SK-N-SH treated with all-trans-retinoic acid at 6 μM for 48 hours (cell line): ENCODE measurements at regions not wholly inside any gene's neighbourhood (a gene's known extent, or its start where the extent isn't known, plus 50 kb on each side); places are given as distances from the start of the nearest gene placed in this dataset.

Experiments used
- ATAC-seq: fragments of 200-7000 bp; cut with Tn5 transposase; 3 replicates; pipeline ENCODE4 v1.9.1; 2020; ENCODE audit warnings: mild to moderate bottlenecking, moderate library complexity
- ARNTL ChIP-seq: fragments of 450-650 bp; formaldehyde crosslinking; IDR thresholded peaks from 2 replicates; pipeline ENCODE4 v1.5.0; 2020; ENCODE audit warnings: low read depth, mild to moderate bottlenecking, moderate library complexity, borderline replicate concordance
- BACH2 ChIP-seq: fragments of 250-450 bp; sonication (Bioruptor Pico); IDR thresholded peaks from 2 replicates; pipeline ENCODE4 v1.9.0; 2021; ENCODE audit warnings: mild to moderate bottlenecking, borderline replicate concordance
- CREB5 ChIP-seq: fragments of 250-450 bp; sonication (Bioruptor Pico); IDR thresholded peaks from 2 replicates; pipeline ENCODE4 v1.5.1; 2020; ENCODE audit warnings: low read depth, mild to moderate bottlenecking, moderate library complexity
- CSDC2 ChIP-seq: fragments of 250-450 bp; sonication (Bioruptor Pico); IDR thresholded peaks from 2 replicates; pipeline ENCODE4 v1.5.0; 2020; ENCODE audit warnings: mild to moderate bottlenecking, moderate library complexity
- CSRNP3 ChIP-seq: fragments of 250-450 bp; sonication (Bioruptor Pico); IDR thresholded peaks from 2 replicates; pipeline ENCODE4 v1.5.1; 2021; ENCODE audit warnings: mild to moderate bottlenecking, moderate library complexity
- ESRRG ChIP-seq: fragments of 250-450 bp; sonication (Bioruptor Pico); IDR thresholded peaks from 2 replicates; pipeline ENCODE4 v1.6.1; 2021; ENCODE audit warnings: mild to moderate bottlenecking
- GLIS3 ChIP-seq: fragments of 250-450 bp; sonication (Bioruptor Pico); IDR thresholded peaks from 2 replicates; pipeline ENCODE4 v1.5.0; 2020; ENCODE audit warnings: mild to moderate bottlenecking, moderate library complexity
- ISL1 ChIP-seq: fragments of 250-450 bp; sonication (Bioruptor Pico); IDR thresholded peaks from 2 replicates; pipeline ENCODE4 v2.1.2; 2022; ENCODE audit warnings: mild to moderate bottlenecking, moderate library complexity
- OSR1 ChIP-seq: fragments of 250-450 bp; sonication (Bioruptor Pico); IDR thresholded peaks from 2 replicates; pipeline ENCODE4 v1.8.0; 2022; ENCODE audit warnings: moderate library complexity, mild to moderate bottlenecking, inconsistent platforms
- PATZ1 ChIP-seq: fragments of 250-450 bp; sonication (Bioruptor Pico); IDR thresholded peaks from 2 replicates; pipeline ENCODE4 v1.8.0; 2020; ENCODE audit warnings: mild to moderate bottlenecking, moderate library complexity, borderline replicate concordance
- POU6F1 ChIP-seq: fragments of 250-450 bp; sonication (Bioruptor Pico); IDR thresholded peaks from 2 replicates; pipeline ENCODE4 v1.8.0; 2021; ENCODE audit warnings: low read depth, mild to moderate bottlenecking, moderate library complexity, borderline replicate concordance
- RARB ChIP-seq: fragments of 250-450 bp; sonication (Bioruptor Pico); IDR thresholded peaks from 2 replicates; pipeline ENCODE4 v1.8.0; 2021; ENCODE audit warnings: mild to moderate bottlenecking, moderate library complexity
- TCF4 ChIP-seq: fragments of 250-450 bp; sonication (Bioruptor Pico); IDR thresholded peaks from 2 replicates; pipeline ENCODE4 v1.8.0; 2021; ENCODE audit warnings: mild to moderate bottlenecking, moderate library complexity, borderline replicate concordance
- TOX ChIP-seq: fragments of 250-450 bp; sonication (Bioruptor Pico); IDR thresholded peaks from 2 replicates; pipeline ENCODE4 v1.8.0; 2021; ENCODE audit warnings: mild to moderate bottlenecking, moderate library complexity, borderline replicate concordance
- TSHZ2 ChIP-seq: fragments of 250-450 bp; sonication (Bioruptor Pico); IDR thresholded peaks from 2 replicates; pipeline ENCODE4 v1.5.0; 2020; ENCODE audit warnings: mild to moderate bottlenecking, moderate library complexity
- ZC3H10 ChIP-seq: fragments of 250-450 bp; sonication (Bioruptor Pico); IDR thresholded peaks from 2 replicates; pipeline ENCODE4 v1.5.1; 2021; ENCODE audit warnings: mild to moderate bottlenecking, moderate library complexity
- ZFP30 ChIP-seq: fragments of 450-650 bp; formaldehyde crosslinking; IDR thresholded peaks from 2 replicates; pipeline ENCODE4 v1.5.0; 2022; ENCODE audit warnings: mild to moderate bottlenecking, moderate library complexity
- ZNF565 ChIP-seq: fragments of 450-650 bp; formaldehyde crosslinking; conservative IDR thresholded peaks from 2 replicates; pipeline ENCODE4 v1.5.0; 2020; ENCODE audit warnings: low read depth, mild to moderate bottlenecking, moderate library complexity
- ZNF70 ChIP-seq: fragments of 450-650 bp; formaldehyde crosslinking; IDR thresholded peaks from 2 replicates; pipeline ENCODE4 v1.5.0; 2020; ENCODE audit warnings: mild to moderate bottlenecking, moderate library complexity
- ZNF8 ChIP-seq: fragments of 450-650 bp; formaldehyde crosslinking; IDR thresholded peaks from 2 replicates; pipeline ENCODE4 v1.5.0; 2020; ENCODE audit warnings: mild to moderate bottlenecking, moderate library complexity

- ATAC-seq, result no peak
- TF ChIP-seq ZNF70 (CRISPR knock-in tag) (no peak), POU6F1 (CRISPR knock-in tag) (no peak), ZNF8 (no peak), ARNTL (CRISPR knock-in tag) (no peak), BACH2 (CRISPR knock-in tag) (no peak)
- TF ChIP-seq, all 23 proteins: peak for 0
Observed at GRCh38 chr14:54208751-54209150, 188.1 kb upstream of the CDKN3 start.

- TF ChIP-seq OSR1 (CRISPR knock-in tag), result no peak
- no peak for TF ChIP-seq TCF4 (CRISPR knock-in tag)
- TF ChIP-seq BACH2 (CRISPR knock-in tag), result no peak
- no peak for TF ChIP-seq TOX (CRISPR knock-in tag)
- TF ChIP-seq POU6F1 (CRISPR knock-in tag), result no peak
- no peak for TF ChIP-seq ARNTL (CRISPR knock-in tag)
- no peak for TF ChIP-seq TSHZ2 (CRISPR knock-in tag)
- no peak for TF ChIP-seq ZNF8
- no peak for TF ChIP-seq ZFP30
- TF ChIP-seq ZC3H10 (CRISPR knock-in tag), result no peak
- no peak for TF ChIP-seq CSDC2 (CRISPR knock-in tag)
- TF ChIP-seq ZNF565, result no peak
- no peak for TF ChIP-seq CREB5 (CRISPR knock-in tag)
- TF ChIP-seq PATZ1, result no peak
- TF ChIP-seq RARB (CRISPR knock-in tag), result no peak
- no peak for TF ChIP-seq ESRRG (CRISPR knock-in tag)
- TF ChIP-seq ISL1 (CRISPR knock-in tag), result no peak
- TF ChIP-seq GLIS3 (CRISPR knock-in tag), result no peak
- no peak for TF ChIP-seq ZNF70 (CRISPR knock-in tag)
- no peak for TF ChIP-seq CSRNP3 (CRISPR knock-in tag)
- TF ChIP-seq, all 23 proteins: peak for 0
- no peak for ATAC-seq
Observed at GRCh38 chr14:54209511-54210250, 187.1 kb upstream of the CDKN3 start.
